IMR-90 (cell line): ENCODE measurements at regions not wholly inside any gene's neighbourhood (a gene's known extent, or its start where the extent isn't known, plus 50 kb on each side); places are given as distances from the start of the nearest gene placed in this dataset.
A peak's percentile ranks its signal among the peaks of the same experiment; 100 is the strongest.

Experiments
- ATAC-seq: fragments of 200-7000 bp; cut with Tn5 transposase; 2 replicates; pipeline ENCODE4 v1.9.1; 2020; ENCODE audit warnings: low read depth, mild to moderate bottlenecking, moderate library complexity
- BruUV-seq: library from RNA; stranded (reverse); fragments of 400-500 nt; replicated peaks from 2 replicates; lab custom pipeline; 2021; lab: Mats Ljungman, UMichigan
- CTCF ChIA-PET: fragments of 300-600 bp; formaldehyde crosslinking; extraction: SDS; loops from one replicate; lab custom pipeline; 2021; ENCODE audit warnings: antibody characterized with exemption; lab: Yijun Ruan, JAX
- POLR2A ChIA-PET: fragments of 300-600 bp; sonication (Branson Sonifier 250); formaldehyde crosslinking; loops from one replicate; lab custom pipeline; 2022; ENCODE audit warnings: antibody characterized with exemption; ENCODE audit not compliant: unreplicated experiment; lab: Charles Lee
- DNase-seq: peaks from one replicate; pipeline ENCODE4 v3.0.0; 2013
- H2AFZ ChIP-seq: replicated peaks from 2 replicates; pipeline ENCODE3; 2013; ENCODE audit warnings: low read length, mild to moderate bottlenecking; ENCODE audit not compliant: poor library complexity
- H2AK5ac ChIP-seq: 2 replicates; pipeline ENCODE4 v1.6.1; 2013; ENCODE audit warnings: low read depth, low read length, inconsistent platforms
- H2AK9ac ChIP-seq: replicated peaks from 2 replicates; pipeline ENCODE3; 2013; ENCODE audit warnings: mild to moderate bottlenecking, low read depth, low read length, moderate library complexity; ENCODE audit not compliant: poor library complexity
- H2BK120ac ChIP-seq: 2 replicates; pipeline ENCODE4 v1.6.1; 2013; ENCODE audit warnings: low read depth, low read length, inconsistent platforms
- H2BK15ac ChIP-seq: 3 replicates; pipeline ENCODE4 v1.6.1; 2013; ENCODE audit warnings: low read depth, low read length, inconsistent platforms
- H2BK20ac ChIP-seq: 2 replicates; pipeline ENCODE4 v1.6.1; 2013; ENCODE audit warnings: low read depth, mild to moderate bottlenecking, inconsistent platforms, low read length, moderate library complexity
- H2BK5ac ChIP-seq: 2 replicates; pipeline ENCODE4 v1.6.1; 2013; ENCODE audit warnings: mild to moderate bottlenecking, low read depth, low read length, inconsistent platforms; ENCODE audit not compliant: poor library complexity, severe bottlenecking
- H3K14ac ChIP-seq: replicated peaks from 2 replicates; pipeline ENCODE4 v1.6.1; 2013; ENCODE audit warnings: low read depth, low read length, inconsistent platforms
- H3K18ac ChIP-seq: 2 replicates; pipeline ENCODE4 v1.6.1; 2013; ENCODE audit warnings: low read depth, low read length, control low read depth
- H3K23ac ChIP-seq: 2 replicates; pipeline ENCODE4 v1.6.1; 2013; ENCODE audit warnings: low read depth, low read length, inconsistent platforms
- H3K27ac ChIP-seq: 2 replicates; pipeline ENCODE4 v1.5.1; 2013; ENCODE audit warnings: mild to moderate bottlenecking, control low read depth, low read length; ENCODE audit not compliant: insufficient read depth
- H3K27me3 ChIP-seq: 2 replicates; pipeline ENCODE4 v1.6.1; 2013; ENCODE audit warnings: low read length; ENCODE audit not compliant: control insufficient read depth, insufficient read depth
- H3K36me3 ChIP-seq: 2 replicates; pipeline ENCODE4 v1.6.1; 2013; ENCODE audit warnings: low read length, mixed read lengths; ENCODE audit not compliant: control insufficient read depth, insufficient read depth
- H3K4ac ChIP-seq: 2 replicates; pipeline ENCODE4 v1.6.1; 2013; ENCODE audit warnings: low read depth, low read length, inconsistent platforms
- H3K4me1 ChIP-seq: 2 replicates; pipeline ENCODE4 v1.6.1; 2013; ENCODE audit warnings: low read length, mixed read lengths; ENCODE audit not compliant: control insufficient read depth, insufficient read depth
- H3K4me2 ChIP-seq: 2 replicates; pipeline ENCODE4 v1.6.1; 2013; ENCODE audit warnings: low read depth, mild to moderate bottlenecking, control low read depth, low read length, moderate library complexity
- H3K4me3 ChIP-seq: 2 replicates; pipeline ENCODE4 v1.5.1; 2013; ENCODE audit warnings: low read depth, mild to moderate bottlenecking, control low read depth, low read length, moderate library complexity; ENCODE audit not compliant: insufficient read depth
- H3K56ac ChIP-seq: 2 replicates; pipeline ENCODE4 v1.6.1; 2013; ENCODE audit warnings: low read length, inconsistent platforms; ENCODE audit not compliant: insufficient read depth; ENCODE audit errors: extremely low read depth
- H3K79me1 ChIP-seq, 2 experiments: 2 replicates each; pipeline ENCODE4 v1.6.1; 2013; ENCODE audit warnings: low read length in 2 of 2, inconsistent platforms in 1 of 2, low read depth in 1 of 2
- H3K9ac ChIP-seq: 2 replicates; pipeline ENCODE4 v1.6.1; 2013; ENCODE audit warnings: low read depth, low read length, control low read depth
- H3K9me1 ChIP-seq: 2 replicates; pipeline ENCODE4 v1.6.1; 2013; ENCODE audit warnings: low read length, inconsistent platforms; ENCODE audit not compliant: insufficient read depth
- H3K9me3 ChIP-seq: 2 replicates; pipeline ENCODE4 v1.6.1; 2013; ENCODE audit warnings: low read length; ENCODE audit not compliant: control insufficient read depth, insufficient read depth
- H4K20me1 ChIP-seq: 2 replicates; pipeline ENCODE4 v1.6.1; 2013; ENCODE audit warnings: low read length, inconsistent platforms; ENCODE audit not compliant: insufficient read depth
- H4K5ac ChIP-seq: 2 replicates; pipeline ENCODE4 v1.6.1; 2013; ENCODE audit warnings: mild to moderate bottlenecking, low read depth, low read length, control low read depth
- H4K8ac ChIP-seq, 2 experiments: 2 replicates each; pipeline ENCODE4 v1.6.1; 2013; ENCODE audit warnings: low read depth in 2 of 2, low read length in 2 of 2, control low read depth in 1 of 2, inconsistent platforms in 1 of 2
- H4K91ac ChIP-seq: 2 replicates; pipeline ENCODE4 v1.6.1; 2013; ENCODE audit warnings: low read depth, low read length, inconsistent platforms; ENCODE audit not compliant: insufficient read depth
- BHLHE40 ChIP-seq: fragments of 150-350 bp; IDR thresholded peaks from 2 replicates; pipeline ENCODE4 v1.6.1; 2016; ENCODE audit warnings: mild to moderate bottlenecking, low read depth, low read length
- CHD1 ChIP-seq: IDR thresholded peaks from 2 replicates; pipeline ENCODE4 v1.6.1; 2012; ENCODE audit warnings: low read depth, low read length, improper control_type of control experiment
- FOS ChIP-seq: fragments of 150-350 bp; IDR thresholded peaks from 2 replicates; pipeline ENCODE4 v1.6.1; 2016; ENCODE audit warnings: low read depth, low read length
- MAFK ChIP-seq: IDR thresholded peaks from 2 replicates; pipeline ENCODE4 v1.6.1; 2012; ENCODE audit warnings: low read depth, low read length, improper control_type of control experiment
- NFE2L2 ChIP-seq: fragments of 150-350 bp; IDR thresholded peaks from 2 replicates; pipeline ENCODE4 v1.6.1; 2016; ENCODE audit warnings: low read depth, mild to moderate bottlenecking, low read length
- RFX5 ChIP-seq: IDR thresholded peaks from 2 replicates; pipeline ENCODE4 v1.8.0; 2012; ENCODE audit warnings: low read depth, mild to moderate bottlenecking, low read length, moderate library complexity
- WGBS, 2 experiments: methylation state at CpG; one replicate each; pipeline versions ENCODE4 v1.1.5 to v1.1.7; 2013; ENCODE audit warnings: missing lambda C conversion rate in 2 of 2; ENCODE audit not compliant: insufficient read length in 1 of 2; ENCODE audit errors: extremely low coverage in 2 of 2; 5-methylcytosine and 5-hydroxymethylcytosine counted together
- dilution Hi-C: fragments of 300-500 bp; cut with HindIII; formaldehyde crosslinking; loops from one replicate; pipeline ENCODE4 v1.14.3; 2018; ENCODE audit warnings: low sequenced_read_pairs; ENCODE audit not compliant: unreplicated experiment
- in situ Hi-C: fragments of 300-500 bp; cut with MboI; formaldehyde crosslinking; loops from 3 replicates; pipeline ENCODE4 v1.14.3; 2019; ENCODE audit warnings: low sequenced_read_pairs, inconsistent platforms, mixed read lengths
- intact Hi-C: fragments of 100-400 bp; cut with micrococcal nuclease; formaldehyde crosslinking; loops from 2 replicates; pipeline ENCODE4 v1.10.0; 2022

DNA sequence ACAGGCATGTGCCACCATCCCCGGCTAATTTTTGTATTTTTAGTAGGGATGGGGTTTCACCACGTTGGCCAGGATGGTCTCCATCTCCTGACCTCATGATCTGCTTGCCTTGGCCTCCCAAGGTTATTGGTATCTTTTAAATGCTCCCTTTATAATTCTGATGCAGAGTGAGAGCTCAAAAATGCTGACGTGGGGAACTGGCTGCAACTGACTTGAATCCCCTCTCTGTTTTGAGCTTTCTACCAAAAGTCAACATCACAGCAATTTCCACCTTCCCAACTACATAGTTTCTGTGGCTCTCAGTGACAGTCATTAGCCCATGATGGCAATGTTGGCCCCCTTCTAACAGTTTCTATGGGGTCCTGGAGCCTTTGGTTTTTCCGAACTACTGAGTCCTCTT is 268.2 kb upstream of the FOXD3 start:
- DNase-seq = no peak
- CTCF ChIA-PET = no interaction called here
- H2BK15ac ChIP-seq = no peak overlapping the region
- H3K9ac ChIP-seq = no peak overlapping the region
- no peaks in the 10 kb centered on the region for H3K9me3 ChIP-seq
- H3K9me1 ChIP-seq = no peaks in the 10 kb centered on the region
- no peak overlapping the region for H3K4me2 ChIP-seq
- H3K18ac ChIP-seq = no peak overlapping the region
- H3K27me3 ChIP-seq = no peaks in the 10 kb centered on the region
- dilution Hi-C loops (no loop called here), intact Hi-C loops (no loop called here), in situ Hi-C loops (no loop called here)
- H3K36me3 ChIP-seq = no peaks in the 10 kb centered on the region
- no TSS peak for BruUV-seq
- H3K4ac ChIP-seq = no peak overlapping the region
- no peak overlapping the region for H2AFZ ChIP-seq
- no peak overlapping the region for H4K5ac ChIP-seq
- H3K79me1 ChIP-seq = no peaks in the 10 kb centered on the region
- H3K4me1 ChIP-seq = no peaks in the 10 kb centered on the region
- H4K91ac ChIP-seq = no peak overlapping the region
- no peak for TF ChIP-seq BHLHE40
- peak; percentile 30; the same call in 1 of the 2 replicates for TF ChIP-seq MAFK
- TF ChIP-seq FOS = no peak
- TF ChIP-seq RFX5 = no peak
- no peak for TF ChIP-seq CHD1
- no peak for TF ChIP-seq NFE2L2
- WGBS, 2 experiments = 60% methylated on average over 1 of the region's 4 CpGs; no CpG with 5 or more reads in 1 of the 2 experiments
- H4K20me1 ChIP-seq = no peaks in the 10 kb centered on the region
- no peak overlapping the region for H2BK5ac ChIP-seq
- H2BK20ac ChIP-seq = no peak overlapping the region
- H2AK9ac ChIP-seq = no peak overlapping the region
- no peak overlapping the region for H2BK120ac ChIP-seq
- no peak overlapping the region for H3K23ac ChIP-seq
- no peak overlapping the region for H3K27ac ChIP-seq
- H3K14ac ChIP-seq = no peak overlapping the region
- H3K56ac ChIP-seq = no peak overlapping the region
- H2AK5ac ChIP-seq = no peak overlapping the region
- no peak overlapping the region for H4K8ac ChIP-seq
- ATAC-seq = no peak
- H3K4me3 ChIP-seq = no peak overlapping the region
- POLR2A ChIA-PET = no interaction called here
